ENCODE measurements at regions not wholly inside any gene's neighbourhood (a gene's known extent, or its start where the extent isn't known, plus 50 kb on each side); places are given as distances from the start of the nearest gene placed in this dataset.

GRCh38 chr4:17085416-17085815, 187.0 kb upstream of the LDB2 start:
- no peak for TF ChIP-seq POLR2AphosphoS5 (IDR thresholded peaks at IDR 0.05)
- no peak for TF ChIP-seq POLR2A (IDR thresholded peaks at IDR 0.05)

Data from prostate gland (tissue), 1 donor.